ENCODE measurements at regions not wholly inside any gene's neighbourhood (a gene's known extent, or its start where the extent isn't known, plus 50 kb on each side); places are given as distances from the start of the nearest gene placed in this dataset.
"Not testable (repeated sequence)": the region's sequence is repeated elsewhere in the genome, so short reads cannot be mapped to it uniquely, and the experiment has no call there.

GRCh38 chr17:74130276-74130675 is 73.2 kb upstream of the RPL38 start:
- H3K4me3 Mint-ChIP-seq: no peak overlapping the region
- no peak overlapping the region for H3K27ac Mint-ChIP-seq
- H3K4me1 Mint-ChIP-seq (ENCODE audit: low read depth): no peaks in the 10 kb centered on the region
- no peaks in the 10 kb centered on the region for H3K36me3 Mint-ChIP-seq (ENCODE audit: low read depth)
- ATAC-seq: no peak
- DNase-seq: no peak
- CTCF ChIA-PET: no interaction called here
- H3K9me3 Mint-ChIP-seq: no peaks in the 10 kb centered on the region
- intact Hi-C loops (cut with micrococcal nuclease): no loop called here
- POLR2A ChIA-PET: no interaction called here
- H3K27me3 Mint-ChIP-seq: peaks cover 28% of the 10 kb centered on the region
- TF ChIP-seq CTCF (IDR thresholded peaks at IDR 0.05): no peak

GRCh38 chr17:74130841-74131240 is 72.6 kb upstream of the RPL38 start:
- no peak overlapping the region for H3K4me3 Mint-ChIP-seq
- H3K9me3 Mint-ChIP-seq: no peaks in the 10 kb centered on the region
- ChIA-PET CTCF (no interaction called here), POLR2A (no interaction called here)
- H3K27me3 Mint-ChIP-seq: peaks cover 27% of the 10 kb centered on the region
- H3K4me1 Mint-ChIP-seq (ENCODE audit: low read depth): no peaks in the 10 kb centered on the region
- no peaks in the 10 kb centered on the region for H3K36me3 Mint-ChIP-seq (ENCODE audit: low read depth)
- DNase-seq (no peak), ATAC-seq (no peak)
- TF ChIP-seq CTCF (IDR thresholded peaks at IDR 0.05): no peak
- no peak overlapping the region for H3K27ac Mint-ChIP-seq
- intact Hi-C loops (cut with micrococcal nuclease): no loop called here

DNA sequence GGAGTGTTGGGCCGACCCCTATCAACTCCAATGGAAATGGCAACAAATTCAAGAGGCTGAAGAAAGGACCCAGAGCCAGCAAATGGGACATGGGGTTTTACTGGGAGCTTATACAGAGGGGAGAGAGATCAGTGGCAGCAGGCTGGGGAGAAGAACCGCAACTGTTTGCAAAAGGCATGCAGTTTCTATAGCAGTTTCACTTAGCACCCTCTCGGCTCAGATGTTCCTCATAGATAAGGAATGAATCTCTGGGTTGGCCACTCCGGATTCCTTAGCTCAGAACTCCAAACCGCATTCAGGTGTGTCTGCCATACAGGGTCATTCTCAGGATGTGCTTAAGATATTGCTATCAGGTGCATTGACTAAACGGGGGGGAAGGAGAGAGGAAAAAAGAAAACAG is 71.1 kb upstream of the RPL38 start:
- no peak for TF ChIP-seq CTCF (IDR thresholded peaks at IDR 0.05)
- ATAC-seq (no peak), DNase-seq (no peak)
- Mint-ChIP-seq H3K36me3 (ENCODE audit: low read depth) (no peaks in the 10 kb centered on the region), H3K27me3 (peaks cover 24% of the 10 kb centered on the region), H3K27ac (no peak overlapping the region), H3K4me1 (ENCODE audit: low read depth) (no peaks in the 10 kb centered on the region), H3K4me3 (no peak overlapping the region), H3K9me3 (no peaks in the 10 kb centered on the region)
- POLR2A ChIA-PET: no interaction called here
- intact Hi-C loops (cut with micrococcal nuclease): no loop called here
- CTCF ChIA-PET: no interaction called here

- intact Hi-C loops (cut with micrococcal nuclease): no loop called here
- Mint-ChIP-seq H3K36me3 (ENCODE audit: low read depth) (no peaks in the 10 kb centered on the region), H3K27ac (no peak overlapping the region), H3K4me1 (ENCODE audit: low read depth) (no peaks in the 10 kb centered on the region), H3K27me3 (peaks cover 21% of the 10 kb centered on the region), H3K9me3 (no peaks in the 10 kb centered on the region), H3K4me3 (no peak overlapping the region)
- ATAC-seq: no peak
- ChIA-PET CTCF (no interaction called here), POLR2A (no interaction called here)
- no peak for DNase-seq
- TF ChIP-seq CTCF (IDR thresholded peaks at IDR 0.05): no peak
Observed at GRCh38 chr17:74133740-74134139, 69.7 kb upstream of the RPL38 start.

DNA sequence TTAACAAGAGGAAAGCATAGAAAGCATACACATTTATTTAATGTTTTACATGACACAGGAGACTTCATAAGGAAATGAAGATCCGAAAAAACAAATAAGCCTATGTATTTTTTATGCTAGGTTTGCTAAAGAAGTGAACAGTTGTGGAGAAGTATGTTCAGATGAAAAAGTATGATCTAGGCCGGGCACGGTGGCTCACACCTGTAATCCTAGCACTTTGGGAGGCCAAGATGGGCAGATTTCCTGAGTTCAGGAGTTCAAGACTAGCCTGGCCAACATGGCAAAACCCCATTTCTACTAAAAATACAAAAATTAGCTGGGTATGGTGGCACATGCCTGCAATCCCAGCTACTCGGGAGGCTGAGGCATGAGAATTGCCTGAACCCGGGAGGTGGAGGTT is 69.2 kb upstream of the RPL38 start:
- H3K4me3 Mint-ChIP-seq; DNase-seq; POLR2A ChIA-PET; H3K4me1 Mint-ChIP-seq (ENCODE audit: low read depth); intact Hi-C loops (cut with micrococcal nuclease); CTCF ChIA-PET; H3K9me3 Mint-ChIP-seq; ATAC-seq; H3K27ac Mint-ChIP-seq; H3K36me3 Mint-ChIP-seq (ENCODE audit: low read depth): not testable (repeated sequence)
- peaks cover 21% of the 10 kb centered on the region for H3K27me3 Mint-ChIP-seq

GRCh38 chr17:74134991-74135390 is 68.5 kb upstream of the RPL38 start:
- H3K27ac Mint-ChIP-seq: no peak overlapping the region
- no peaks in the 10 kb centered on the region for H3K4me1 Mint-ChIP-seq (ENCODE audit: low read depth)
- no peak for DNase-seq
- no peak for ATAC-seq
- intact Hi-C loops (cut with micrococcal nuclease): no loop called here
- CTCF ChIA-PET: no interaction called here
- H3K36me3 Mint-ChIP-seq (ENCODE audit: low read depth): peaks cover under 1% of the 10 kb centered on the region
- TF ChIP-seq CTCF (IDR thresholded peaks at IDR 0.05): no peak
- POLR2A ChIA-PET: no interaction called here
- H3K9me3 Mint-ChIP-seq: peaks cover 7% of the 10 kb centered on the region
- peaks cover 21% of the 10 kb centered on the region for H3K27me3 Mint-ChIP-seq
- H3K4me3 Mint-ChIP-seq: no peak overlapping the region

Data from activated CD8-positive, alpha-beta T cell treated with anti-CD3 and anti-CD28 coated beads for 36 hours (primary cell).